ENCODE measurements at regions not wholly inside any gene's neighbourhood (a gene's known extent, or its start where the extent isn't known, plus 50 kb on each side); places are given as distances from the start of the nearest gene placed in this dataset.

DNA sequence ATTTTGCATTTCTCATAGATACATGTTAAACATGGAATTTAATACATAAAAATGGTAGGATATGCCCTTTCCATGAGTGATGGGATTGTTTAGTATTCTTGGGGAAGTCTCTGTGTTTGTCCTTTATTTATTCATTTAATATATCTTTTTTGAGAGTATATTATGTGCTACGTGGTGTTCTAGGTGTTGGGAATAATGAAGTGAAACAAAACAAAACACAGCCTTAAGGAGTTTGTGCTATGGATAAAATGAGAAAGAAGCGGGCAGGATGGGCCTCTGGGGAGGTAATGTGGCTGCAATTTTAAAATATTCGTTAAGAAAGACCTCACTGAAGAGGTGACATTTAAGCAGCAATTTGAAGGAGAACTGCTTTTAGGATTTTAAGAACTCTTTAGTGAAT, 851.5 kb downstream of the MAFB start (continued):
- TF ChIP-seq, protein P1, sequence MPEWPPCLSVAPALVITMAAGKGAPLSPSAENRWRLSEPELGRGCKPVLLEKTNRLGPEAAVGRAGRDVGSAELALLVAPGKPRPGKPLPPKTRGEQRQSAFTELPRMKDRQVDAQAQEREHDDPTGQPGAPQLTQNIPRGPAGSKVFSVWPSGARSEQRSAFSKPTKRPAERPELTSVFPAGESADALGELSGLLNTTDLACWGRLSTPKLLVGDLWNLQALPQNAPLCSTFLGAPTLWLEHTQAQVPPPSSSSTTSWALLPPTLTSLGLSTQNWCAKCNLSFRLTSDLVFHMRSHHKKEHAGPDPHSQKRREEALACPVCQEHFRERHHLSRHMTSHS (tag by site-specific recombination; IDR thresholded peaks at IDR 0.05) = no peak
- no peak for TF ChIP-seq ZNF621 (tag by site-specific recombination; IDR thresholded peaks at IDR 0.05)

DNA sequence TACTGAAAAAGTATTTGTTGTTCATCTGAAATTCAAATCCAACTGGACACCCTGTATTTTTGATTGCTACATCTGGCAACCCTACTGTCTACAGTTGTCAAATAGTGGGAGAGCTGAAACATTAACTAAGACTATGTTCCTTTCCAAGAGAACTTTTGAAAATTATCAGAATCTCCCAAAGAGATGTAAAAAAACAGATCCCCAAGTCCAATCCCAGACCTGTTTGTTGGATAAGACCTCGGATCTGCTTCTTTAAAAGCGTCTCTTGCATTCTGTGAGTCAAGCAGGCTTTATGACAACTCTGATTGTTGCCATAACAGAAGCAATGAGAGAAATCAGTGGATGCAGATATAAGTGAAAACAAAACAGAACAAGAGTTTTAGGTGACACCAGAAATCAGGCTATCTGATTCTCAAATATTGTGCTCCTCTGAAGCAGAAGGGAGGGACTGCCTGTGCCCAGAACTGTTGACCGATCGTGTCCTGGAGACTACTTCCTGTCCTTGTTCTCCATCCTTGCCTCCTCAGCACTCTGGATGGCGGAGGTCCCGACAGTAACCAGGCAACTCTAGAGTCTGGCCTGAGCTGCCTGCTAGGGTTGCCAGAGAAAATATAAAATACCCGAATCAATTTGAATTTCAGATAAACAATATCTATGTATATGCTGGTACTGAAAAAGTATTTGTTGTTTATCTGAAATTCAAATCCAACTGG, 853.8 kb downstream of the MAFB start:
- Histone ChIP-seq H3K9me3 (ENCODE audit: control insufficient read depth, insufficient read depth, low read depth, low read length) (no peaks in the 10 kb centered on the region), H3K4me3 (ENCODE audit: low read depth, low read length) (no peak overlapping the region), H3K27ac (ENCODE audit: extremely low read depth, low read depth, low read length) (no peak overlapping the region), H3K4me1 (ENCODE audit: control insufficient read depth, insufficient read depth, low read length) (no peaks in the 10 kb centered on the region), H3K36me3 (ENCODE audit: control insufficient read depth in 2 of 2, insufficient read depth in 1 of 2, low read length in 2 of 2) (no peaks in the 10 kb centered on the region)
- POLR2A ChIA-PET = no interaction called here
- TF ChIP-seq ZNF501 (tag by site-specific recombination; IDR thresholded peaks at IDR 0.05) (no peak), WT1 (tag by site-specific recombination; IDR thresholded peaks at IDR 0.05) (no peak)
- CTCF ChIA-PET = interaction anchor here (1.2 kb wide), 1 partner anchor 39 kb away, joined by 4 read pairs; no protein-coding TSS in a partner anchor

DNA sequence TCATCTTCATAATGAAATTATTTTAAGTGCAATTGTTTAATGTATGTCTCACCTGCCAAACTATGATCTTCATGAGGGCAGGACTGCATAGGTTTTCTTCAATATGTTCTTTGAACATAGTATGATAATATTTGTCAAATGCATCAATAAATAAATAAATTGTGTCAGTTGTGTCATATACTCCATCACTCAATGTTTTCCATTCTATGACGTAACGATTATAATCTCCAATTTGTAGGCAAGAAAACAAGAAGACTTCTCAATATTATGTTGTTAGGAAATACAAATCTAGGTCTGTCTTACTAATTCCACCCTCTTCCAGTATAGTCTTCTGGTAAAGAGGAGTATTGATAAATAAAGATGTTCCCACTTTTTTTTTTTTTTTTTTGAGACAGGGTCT, 858.1 kb downstream of the MAFB start:
- H3K4me3 ChIP-seq (ENCODE audit: low read depth, low read length) = no peak overlapping the region
- H3K27ac ChIP-seq (ENCODE audit: extremely low read depth, low read depth, low read length) = no peak overlapping the region
- no peaks in the 10 kb centered on the region for H3K9me3 ChIP-seq (ENCODE audit: control insufficient read depth, insufficient read depth, low read depth, low read length)
- no peaks in the 10 kb centered on the region for H3K4me1 ChIP-seq (ENCODE audit: control insufficient read depth, insufficient read depth, low read length)
- ChIA-PET CTCF (interaction anchor here (1.2 to 2.5 kb wide), 2 partner anchors 19 to 43 kb away, joined by 4 to 26 read pairs; no protein-coding TSS in a partner anchor), POLR2A (no interaction called here)
- no peaks in the 10 kb centered on the region for H3K36me3 ChIP-seq (ENCODE audit: control insufficient read depth in 2 of 2, insufficient read depth in 1 of 2, low read length in 2 of 2)
- TF ChIP-seq, protein P2, sequence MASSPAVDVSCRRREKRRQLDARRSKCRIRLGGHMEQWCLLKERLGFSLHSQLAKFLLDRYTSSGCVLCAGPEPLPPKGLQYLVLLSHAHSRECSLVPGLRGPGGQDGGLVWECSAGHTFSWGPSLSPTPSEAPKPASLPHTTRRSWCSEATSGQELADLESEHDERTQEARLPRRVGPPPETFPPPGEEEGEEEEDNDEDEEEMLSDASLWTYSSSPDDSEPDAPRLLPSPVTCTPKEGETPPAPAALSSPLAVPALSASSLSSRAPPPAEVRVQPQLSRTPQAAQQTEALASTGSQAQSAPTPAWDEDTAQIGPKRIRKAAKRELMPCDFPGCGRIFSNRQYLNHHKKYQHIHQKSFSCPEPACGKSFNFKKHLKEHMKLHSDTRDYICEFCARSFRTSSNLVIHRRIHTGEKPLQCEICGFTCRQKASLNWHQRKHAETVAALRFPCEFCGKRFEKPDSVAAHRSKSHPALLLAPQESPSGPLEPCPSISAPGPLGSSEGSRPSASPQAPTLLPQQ (tag by site-specific recombination; IDR thresholded peaks at IDR 0.05) = no peak
- TF ChIP-seq, protein P3, sequence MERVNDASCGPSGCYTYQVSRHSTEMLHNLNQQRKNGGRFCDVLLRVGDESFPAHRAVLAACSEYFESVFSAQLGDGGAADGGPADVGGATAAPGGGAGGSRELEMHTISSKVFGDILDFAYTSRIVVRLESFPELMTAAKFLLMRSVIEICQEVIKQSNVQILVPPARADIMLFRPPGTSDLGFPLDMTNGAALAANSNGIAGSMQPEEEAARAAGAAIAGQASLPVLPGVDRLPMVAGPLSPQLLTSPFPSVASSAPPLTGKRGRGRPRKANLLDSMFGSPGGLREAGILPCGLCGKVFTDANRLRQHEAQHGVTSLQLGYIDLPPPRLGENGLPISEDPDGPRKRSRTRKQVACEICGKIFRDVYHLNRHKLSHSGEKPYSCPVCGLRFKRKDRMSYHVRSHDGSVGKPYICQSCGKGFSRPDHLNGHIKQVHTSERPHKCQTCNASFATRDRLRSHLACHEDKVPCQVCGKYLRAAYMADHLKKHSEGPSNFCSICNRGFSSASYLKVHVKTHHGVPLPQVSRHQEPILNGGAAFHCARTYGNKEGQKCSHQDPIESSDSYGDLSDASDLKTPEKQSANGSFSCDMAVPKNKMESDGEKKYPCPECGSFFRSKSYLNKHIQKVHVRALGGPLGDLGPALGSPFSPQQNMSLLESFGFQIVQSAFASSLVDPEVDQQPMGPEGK (tag by site-specific recombination; IDR thresholded peaks at IDR 0.05) = no peak
- no peak for TF ChIP-seq ZNF16 (tag by site-specific recombination; IDR thresholded peaks at IDR 0.05; ENCODE audit: low read depth)
- TF ChIP-seq, protein P4, sequence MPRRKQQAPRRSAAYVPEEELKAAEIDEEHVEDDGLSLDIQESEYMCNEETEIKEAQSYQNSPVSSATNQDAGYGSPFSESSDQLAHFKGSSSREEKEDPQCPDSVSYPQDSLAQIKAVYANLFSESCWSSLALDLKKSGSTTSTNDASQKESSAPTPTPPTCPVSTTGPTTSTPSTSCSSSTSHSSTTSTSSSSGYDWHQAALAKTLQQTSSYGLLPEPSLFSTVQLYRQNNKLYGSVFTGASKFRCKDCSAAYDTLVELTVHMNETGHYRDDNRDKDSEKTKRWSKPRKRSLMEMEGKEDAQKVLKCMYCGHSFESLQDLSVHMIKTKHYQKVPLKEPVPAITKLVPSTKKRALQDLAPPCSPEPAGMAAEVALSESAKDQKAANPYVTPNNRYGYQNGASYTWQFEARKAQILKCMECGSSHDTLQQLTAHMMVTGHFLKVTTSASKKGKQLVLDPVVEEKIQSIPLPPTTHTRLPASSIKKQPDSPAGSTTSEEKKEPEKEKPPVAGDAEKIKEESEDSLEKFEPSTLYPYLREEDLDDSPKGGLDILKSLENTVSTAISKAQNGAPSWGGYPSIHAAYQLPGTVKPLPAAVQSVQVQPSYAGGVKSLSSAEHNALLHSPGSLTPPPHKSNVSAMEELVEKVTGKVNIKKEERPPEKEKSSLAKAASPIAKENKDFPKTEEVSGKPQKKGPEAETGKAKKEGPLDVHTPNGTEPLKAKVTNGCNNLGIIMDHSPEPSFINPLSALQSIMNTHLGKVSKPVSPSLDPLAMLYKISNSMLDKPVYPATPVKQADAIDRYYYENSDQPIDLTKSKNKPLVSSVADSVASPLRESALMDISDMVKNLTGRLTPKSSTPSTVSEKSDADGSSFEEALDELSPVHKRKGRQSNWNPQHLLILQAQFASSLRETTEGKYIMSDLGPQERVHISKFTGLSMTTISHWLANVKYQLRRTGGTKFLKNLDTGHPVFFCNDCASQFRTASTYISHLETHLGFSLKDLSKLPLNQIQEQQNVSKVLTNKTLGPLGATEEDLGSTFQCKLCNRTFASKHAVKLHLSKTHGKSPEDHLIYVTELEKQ (tag by site-specific recombination; IDR thresholded peaks at IDR 0.05; ENCODE audit: borderline replicate concordance) = no peak
- no peak for TF ChIP-seq ZEB2 (tag by site-specific recombination; IDR thresholded peaks at IDR 0.05)
- no peak for TF ChIP-seq ZNF658 (tag by site-specific recombination; IDR thresholded peaks at IDR 0.05)
- TF ChIP-seq ZNF600 (tag by site-specific recombination; IDR thresholded peaks at IDR 0.05) = no peak
- TF ChIP-seq ZNF621 (tag by site-specific recombination; IDR thresholded peaks at IDR 0.05) = no peak
- TF ChIP-seq, protein P5, sequence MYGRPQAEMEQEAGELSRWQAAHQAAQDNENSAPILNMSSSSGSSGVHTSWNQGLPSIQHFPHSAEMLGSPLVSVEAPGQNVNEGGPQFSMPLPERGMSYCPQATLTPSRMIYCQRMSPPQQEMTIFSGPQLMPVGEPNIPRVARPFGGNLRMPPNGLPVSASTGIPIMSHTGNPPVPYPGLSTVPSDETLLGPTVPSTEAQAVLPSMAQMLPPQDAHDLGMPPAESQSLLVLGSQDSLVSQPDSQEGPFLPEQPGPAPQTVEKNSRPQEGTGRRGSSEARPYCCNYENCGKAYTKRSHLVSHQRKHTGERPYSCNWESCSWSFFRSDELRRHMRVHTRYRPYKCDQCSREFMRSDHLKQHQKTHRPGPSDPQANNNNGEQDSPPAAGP (tag by site-specific recombination; IDR thresholded peaks at IDR 0.05) = no peak
- no peak for TF ChIP-seq ZNF394 (tag by site-specific recombination; IDR thresholded peaks at IDR 0.05; ENCODE audit: borderline replicate concordance)
- TF ChIP-seq, protein P6, sequence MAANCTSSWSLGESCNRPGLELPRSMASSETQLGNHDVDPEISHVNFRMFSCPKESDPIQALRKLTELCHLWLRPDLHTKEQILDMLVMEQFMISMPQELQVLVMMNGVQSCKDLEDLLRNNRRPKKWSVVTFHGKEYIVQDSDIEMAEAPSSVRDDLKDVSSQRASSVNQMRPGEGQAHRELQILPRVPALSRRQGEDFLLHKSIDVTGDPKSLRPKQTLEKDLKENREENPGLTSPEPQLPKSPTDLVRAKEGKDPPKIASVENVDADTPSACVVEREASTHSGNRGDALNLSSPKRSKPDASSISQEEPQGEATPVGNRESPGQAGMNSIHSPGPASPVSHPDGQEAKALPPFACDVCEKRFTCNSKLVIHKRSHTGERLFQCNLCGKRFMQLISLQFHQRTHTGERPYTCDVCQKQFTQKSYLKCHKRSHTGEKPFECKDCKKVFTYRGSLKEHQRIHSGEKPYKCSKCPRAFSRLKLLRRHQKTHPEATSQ (tag by site-specific recombination; IDR thresholded peaks at IDR 0.05) = no peak
- no peak for TF ChIP-seq ZNF654 (tag by site-specific recombination; IDR thresholded peaks at IDR 0.05; ENCODE audit: low read depth)
- TF ChIP-seq SP3 (tag by site-specific recombination; IDR thresholded peaks at IDR 0.05) = no peak

Data from HEK293 (cell line).